Activated CD4-positive, CD25-positive, alpha-beta regulatory T cell treated with anti-CD3 and anti-CD28 coated beads, Interleukin-2, amount 50 U/mL, for 16 hours (primary cell): ENCODE measurements at regions not wholly inside any gene's neighbourhood (a gene's known extent, or its start where the extent isn't known, plus 50 kb on each side); places are given as distances from the start of the nearest gene placed in this dataset.
"Not testable (repeated sequence)": the region's sequence is repeated elsewhere in the genome, so short reads cannot be mapped to it uniquely, and the experiment has no call there.

Experiments
- DNase-seq: peaks from one replicate; pipeline ENCODE4 v3.0.0-alpha.2; 2020; ENCODE audit warnings: low read depth, low spot score

DNA sequence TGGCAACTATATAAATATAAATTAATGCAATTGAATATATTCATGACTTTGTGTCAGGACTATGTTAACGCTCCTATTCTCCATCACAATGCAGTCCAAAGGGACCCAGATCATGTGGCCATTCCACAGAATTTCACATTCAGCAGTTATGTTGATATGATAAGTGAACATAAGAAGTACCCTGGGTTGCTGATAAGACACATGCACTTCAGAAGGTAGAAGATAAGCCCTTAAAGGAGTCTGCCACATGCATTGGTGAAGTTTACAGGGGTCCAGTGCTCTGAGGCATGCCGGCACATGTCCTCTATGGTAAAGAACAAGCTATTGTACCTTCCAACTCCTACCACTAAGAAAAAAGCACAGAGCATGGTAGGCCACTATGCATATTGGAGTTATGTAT, 76.4 kb downstream of the PHAX start:
- DNase-seq: no peak

DNA sequence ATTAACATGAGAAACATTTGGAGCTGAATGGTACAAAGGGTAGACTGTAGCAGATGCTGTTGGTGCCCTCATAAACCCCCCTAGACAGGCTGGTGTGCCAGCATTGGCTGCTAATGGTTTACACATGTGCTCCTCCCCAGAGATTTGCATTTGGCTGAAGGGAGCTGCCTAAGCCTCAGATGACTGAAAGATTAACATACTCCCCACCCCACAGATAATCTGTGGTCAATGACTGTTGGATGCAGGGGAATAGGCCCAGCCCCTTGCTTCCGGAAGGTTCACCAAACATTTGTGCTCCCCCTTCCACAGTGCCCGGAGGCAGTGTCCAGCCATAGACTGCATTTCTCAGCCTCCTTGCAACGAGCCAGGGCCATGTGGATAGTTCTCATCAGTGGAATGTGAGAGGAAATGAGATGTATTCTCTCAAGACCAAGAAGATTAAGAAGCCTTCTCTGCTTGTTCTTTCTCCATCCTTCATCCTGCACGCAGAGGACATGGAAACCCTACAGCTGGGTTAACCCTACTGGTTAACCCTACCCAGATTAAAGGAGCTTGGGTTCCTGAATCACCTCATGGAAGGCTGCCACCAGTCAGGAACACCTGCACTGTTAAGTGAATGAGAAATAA, 79.6 kb downstream of the PHAX start:
- DNase-seq: no peak

DNA sequence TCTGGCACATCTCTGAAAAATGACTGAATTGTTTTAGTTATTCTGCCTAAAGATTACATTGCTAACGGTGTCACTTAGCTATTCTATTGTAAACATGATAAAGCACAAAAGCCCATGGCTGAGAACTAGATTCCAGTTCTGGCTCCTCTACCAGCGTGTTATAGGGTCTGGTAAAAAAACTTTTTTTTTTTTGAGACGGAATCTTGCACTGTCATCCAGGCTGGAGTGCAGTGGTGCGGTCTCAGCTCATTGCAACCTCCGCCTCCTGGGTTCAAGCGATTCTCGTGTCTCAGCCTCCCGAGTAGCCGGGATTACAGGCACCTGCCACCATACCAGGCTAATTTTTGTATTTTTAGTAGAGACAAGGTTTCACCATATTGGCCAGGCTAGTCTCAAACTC, 80.6 kb downstream of the PHAX start:
- not testable (repeated sequence) for DNase-seq

DNA sequence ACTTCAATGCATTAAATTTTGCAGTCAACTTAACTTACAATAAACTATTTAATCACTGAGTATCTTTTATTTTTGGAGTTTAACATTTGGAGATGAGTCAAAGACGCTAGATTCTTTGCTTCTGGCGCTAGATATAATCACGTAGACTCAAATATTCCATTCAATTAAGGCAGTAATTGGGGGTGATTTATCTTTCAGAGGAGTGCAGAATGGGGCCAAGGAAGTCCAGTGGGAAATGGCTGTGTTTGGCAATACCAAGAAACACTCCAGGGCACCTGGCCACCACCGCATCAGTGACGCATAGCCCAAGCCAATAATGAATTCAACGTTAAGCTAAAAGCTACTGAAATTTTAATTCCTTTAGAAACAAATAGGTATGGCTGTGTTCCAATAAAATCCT, 81.2 kb downstream of the PHAX start:
- DNase-seq: no peak

DNA sequence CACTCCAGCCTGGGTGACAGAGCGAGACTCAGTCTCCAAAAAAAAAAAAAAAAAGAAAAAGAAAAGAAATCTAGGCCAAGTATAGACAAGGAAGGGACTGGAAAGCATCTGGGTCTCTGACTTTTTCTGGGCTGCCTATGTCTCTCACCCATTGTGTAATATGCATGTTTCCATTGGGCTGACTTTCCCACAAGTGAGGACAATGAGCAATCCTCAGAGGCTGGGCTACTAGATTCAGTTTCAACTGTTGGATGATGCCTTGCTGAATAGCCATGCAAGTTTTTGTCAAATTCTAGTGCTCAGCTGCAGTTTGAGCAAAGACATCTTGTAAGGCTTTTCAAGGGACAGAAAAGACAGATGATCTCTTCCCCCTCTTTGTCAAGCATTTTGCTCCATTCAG, 82.1 kb downstream of the PHAX start:
- no peak for DNase-seq

DNA sequence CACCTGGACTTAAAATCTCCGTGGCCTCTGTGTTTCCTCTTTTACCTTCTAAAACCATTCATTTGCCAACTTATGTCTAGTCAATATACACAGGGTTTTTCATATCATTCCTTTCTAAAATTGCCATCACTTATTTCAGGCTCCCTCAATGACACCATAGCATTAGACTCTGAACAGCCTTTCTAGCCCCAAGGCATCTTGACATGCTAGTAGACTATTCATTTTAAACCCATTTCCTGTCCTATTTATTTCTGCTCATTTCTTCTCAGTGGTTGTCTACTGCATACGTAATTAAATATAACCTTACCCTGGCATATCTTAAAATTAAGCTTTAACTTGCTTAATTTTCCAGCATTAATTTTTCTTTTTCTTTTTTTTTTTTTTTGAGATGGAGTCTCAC, 83.2 kb downstream of the PHAX start:
- no peak for DNase-seq

DNA sequence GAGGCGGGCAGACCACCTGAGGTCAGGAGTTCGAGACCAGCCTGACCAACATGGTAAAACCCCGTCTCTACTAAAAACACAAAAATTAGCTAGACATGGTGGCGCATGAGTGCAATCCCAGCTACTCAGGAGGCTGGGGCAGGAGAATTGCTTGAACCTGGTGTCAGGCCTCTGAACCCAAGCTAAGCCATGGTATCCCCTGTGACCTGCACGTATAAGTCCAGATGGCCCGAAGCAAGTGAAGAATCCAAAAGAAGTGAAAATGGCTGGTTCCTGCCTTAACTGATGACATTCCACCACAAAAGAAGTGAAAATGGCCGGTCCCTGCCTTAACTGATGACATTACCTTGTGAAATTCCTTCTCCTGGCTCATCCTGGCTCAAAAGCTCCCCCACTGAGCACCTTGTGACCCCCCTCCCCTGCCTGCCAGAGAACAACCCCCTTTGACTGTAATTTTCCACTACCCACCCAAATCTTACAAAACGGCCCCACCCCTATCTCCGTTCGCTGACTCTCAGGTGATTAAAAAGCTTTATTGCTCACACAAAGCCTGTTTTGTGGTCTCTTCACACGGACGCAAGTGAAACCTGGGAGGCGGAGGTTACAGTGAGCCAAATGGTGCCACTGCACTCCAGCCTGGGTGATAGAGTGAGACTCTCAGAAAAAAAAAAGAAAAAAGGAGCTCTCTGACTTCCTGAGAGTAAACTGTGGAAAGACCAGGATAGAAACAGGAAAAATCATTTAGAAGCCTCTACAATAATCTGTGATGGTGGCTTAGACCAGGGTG, 84.1 kb downstream of the PHAX start:
- DNase-seq: peak; percentile 11

DNA sequence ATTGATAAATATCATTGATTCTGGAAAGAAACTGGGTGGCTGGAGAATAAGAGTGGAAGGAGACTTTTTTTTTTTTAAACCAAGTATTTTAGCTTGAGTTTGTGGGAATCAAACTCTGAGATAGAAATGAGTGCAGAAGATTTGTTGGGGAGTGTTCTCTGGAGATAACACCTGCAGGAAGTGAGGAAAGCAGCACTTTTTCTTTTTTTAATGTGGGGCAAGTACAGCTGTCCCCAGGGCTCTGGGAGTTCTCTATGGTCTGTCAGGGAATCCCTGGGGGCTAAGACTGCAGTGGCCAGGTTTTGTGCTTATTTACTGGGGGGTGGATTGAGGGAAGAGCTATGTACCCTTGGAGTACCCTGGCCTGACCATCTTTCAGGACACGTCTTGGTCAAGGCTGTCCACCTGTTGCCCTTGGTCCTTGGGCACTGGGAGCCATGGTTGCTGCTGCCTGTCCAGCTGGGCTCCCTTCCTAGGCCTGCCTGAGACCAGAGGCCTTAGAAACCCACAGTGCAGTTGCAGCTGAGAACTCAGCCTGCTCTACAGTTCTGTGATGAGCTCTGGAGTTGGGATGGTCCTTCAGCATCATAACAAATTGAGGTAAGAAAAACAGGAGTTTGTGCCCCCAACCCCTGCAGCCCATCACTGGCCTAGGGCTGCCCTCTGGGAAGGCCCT, 85.8 kb downstream of the PHAX start:
- no peak for DNase-seq

DNA sequence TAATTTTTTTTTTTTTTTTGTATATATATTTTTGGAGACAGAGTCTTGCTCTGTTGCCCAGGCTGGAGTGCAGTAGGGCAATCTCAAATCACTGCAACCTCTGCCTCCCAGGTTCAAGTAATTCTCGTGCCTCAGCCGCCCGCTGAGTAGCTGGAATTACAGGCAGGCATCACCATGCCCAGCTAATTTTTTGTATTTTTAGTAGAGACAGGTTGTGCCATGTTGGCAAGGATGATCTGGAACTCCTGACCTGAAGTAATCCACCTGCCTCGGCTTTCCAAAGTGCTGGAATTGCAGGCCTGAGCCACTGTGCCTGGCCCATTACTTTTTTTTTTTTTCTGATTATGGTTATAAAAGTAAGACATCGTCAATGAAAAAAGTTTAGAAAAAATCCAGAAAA, 84.0 kb upstream of the LMNB1 start:
- no peak for DNase-seq

DNA sequence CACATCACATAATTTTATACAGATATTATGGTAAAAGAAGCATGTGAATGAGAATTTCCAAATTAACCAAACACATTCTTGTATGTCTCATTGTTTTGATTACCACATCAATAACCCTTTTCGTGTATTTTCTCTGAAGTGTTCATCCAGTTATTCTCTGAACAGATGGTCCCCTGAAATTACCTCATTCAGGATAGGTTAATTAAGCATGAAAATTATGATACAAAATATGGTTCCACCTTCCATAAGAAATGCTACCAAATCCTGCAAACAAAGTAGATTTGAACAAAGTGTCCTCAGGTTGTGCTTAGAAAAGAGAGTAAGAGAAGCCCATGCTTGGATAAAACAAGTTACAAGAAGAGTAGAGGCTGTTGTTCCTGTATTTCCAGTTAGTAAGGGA, 83.1 kb upstream of the LMNB1 start:
- DNase-seq: no peak

DNA sequence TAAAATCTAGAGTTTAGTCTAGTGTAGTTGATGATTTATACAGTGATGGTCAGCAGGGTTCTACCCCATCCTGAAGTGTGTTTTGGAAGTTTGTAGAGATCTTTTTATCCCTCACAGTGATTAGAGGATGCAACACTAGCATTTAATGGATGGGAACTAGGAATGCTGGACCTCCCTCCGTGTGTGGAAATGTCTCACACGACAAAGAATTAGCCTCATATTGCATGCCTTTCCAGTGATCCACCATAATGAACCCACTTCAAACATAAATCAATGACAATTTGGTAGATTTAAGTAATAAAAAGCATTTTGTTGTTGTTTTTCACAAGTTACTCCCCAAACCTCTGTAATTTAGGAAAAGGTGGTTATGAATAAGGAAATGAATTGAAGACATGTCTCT, 82.5 kb upstream of the LMNB1 start:
- no peak for DNase-seq

DNA sequence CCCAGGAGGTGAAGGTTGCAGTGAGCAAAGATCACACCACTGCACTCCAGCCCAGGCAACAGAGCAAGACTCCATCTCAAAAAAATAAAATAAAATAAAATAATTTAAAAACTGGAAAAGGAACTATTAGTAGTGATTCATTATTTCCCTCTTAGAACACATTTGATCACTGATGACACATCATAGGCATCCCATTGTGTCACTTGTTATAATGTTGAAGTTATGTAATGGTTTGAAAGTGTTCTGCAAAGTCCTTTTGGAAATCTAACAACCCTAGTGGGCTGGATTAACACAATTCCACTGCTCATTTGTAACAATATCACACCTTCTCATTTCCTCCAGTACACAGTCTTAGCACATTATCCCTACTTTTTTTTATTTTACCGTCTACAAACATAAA, 81.8 kb upstream of the LMNB1 start:
- DNase-seq: no peak

DNA sequence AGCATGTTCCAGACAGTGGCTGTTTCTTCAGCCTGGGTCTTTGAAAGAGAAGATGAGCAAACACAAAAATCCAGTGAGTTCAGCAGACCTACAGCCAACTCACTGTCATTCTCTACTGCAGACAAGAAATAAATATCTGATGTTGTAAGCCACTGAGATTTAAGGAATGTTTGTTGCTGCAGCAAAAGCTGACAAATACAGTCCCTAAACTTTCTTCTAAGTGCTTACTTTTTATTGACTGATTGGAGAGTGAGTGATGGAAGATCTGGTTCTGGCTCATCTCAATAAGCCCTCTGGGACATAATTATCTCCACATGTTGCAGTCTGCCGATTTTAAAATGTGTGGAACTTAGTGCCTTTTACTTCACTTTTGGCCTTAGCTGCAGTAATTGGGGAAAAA, 69.9 kb upstream of the LMNB1 start:
- DNase-seq: no peak

DNA sequence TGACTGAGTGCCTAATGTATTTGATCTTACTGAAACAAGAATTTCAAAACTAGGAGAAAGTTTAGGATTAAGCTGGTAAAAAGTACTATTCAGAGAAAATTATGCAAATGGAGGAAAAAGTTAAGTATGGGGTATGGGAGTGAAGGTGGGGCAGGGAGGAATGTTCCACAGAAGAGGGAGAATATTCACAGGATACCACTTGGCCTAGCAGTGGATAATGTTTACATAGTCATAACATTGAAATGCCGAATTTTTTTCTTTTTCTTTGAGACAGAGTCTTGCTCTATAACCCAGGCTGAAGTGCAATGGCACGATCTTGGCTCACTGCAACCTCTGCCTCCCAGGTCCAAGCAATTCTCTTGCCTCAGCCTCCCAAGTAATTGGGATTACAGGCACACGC, 61.2 kb upstream of the LMNB1 start:
- DNase-seq: no peak

DNA sequence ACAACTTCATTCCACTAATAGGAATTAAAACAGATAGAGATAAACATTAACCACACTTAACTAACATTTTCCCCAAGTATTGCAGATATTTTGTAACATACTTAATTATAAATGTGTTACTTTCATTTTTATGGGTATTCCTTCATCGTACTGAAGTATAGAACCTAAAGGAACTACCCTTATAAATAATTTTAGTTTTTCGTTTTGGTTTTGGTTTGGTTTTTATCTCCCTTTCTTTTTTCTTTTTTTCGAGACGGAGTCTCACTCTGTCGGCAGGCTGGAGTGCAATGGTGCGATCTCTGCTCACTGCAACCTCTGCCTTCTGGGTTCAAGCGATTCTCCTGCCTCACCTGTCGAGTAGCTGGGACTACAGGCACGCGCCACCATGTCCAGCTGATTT, 60.1 kb upstream of the LMNB1 start:
- no peak for DNase-seq

DNA sequence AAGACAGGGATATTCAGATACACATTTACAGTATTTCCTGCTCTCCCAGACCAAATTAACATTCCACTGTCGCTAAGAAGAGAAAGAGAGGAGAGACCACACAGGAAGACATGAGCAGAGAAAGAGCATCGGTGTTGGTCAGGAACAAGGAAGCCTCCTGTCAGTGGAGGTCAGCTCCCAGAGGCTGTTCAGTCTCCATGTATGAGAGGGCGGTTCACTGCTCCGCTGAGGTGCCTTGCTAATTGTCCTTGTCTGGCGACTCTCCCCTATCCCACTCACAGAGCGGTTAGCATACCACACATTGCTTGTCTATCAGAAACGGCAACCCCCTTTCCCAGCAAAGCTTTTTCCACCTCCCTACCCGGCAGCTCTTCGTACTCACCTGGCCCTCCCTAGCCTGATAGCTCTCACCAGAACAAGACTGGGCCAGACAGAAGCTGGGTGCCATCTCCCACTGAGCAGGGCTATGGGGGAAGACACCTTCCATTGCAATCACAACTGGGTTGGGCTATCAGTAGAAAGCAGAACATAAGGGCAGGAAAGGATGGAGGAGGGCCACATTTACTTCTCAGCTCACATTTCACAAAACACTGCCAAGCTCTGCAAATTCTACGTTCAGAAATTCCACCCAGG, 58.6 kb upstream of the LMNB1 start:
- DNase-seq: no peak

DNA sequence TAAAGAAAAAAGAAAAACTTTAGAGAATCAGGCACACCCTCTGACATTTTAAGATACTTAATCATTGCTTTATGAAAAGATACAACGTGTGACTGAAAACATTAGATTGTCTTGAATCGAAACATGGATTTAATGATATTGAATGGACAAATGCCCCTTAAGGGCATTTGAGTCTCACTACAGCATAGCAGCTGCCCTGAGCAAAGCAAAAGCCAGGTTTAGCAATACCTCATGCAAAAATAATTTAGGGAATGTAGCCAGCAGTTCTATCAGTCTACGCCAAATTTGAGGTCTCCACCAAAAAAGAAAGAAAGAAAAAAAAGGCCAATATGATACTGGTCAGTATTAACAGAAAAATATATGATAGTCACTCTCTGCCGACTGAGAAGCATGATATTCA, 56.6 kb upstream of the LMNB1 start:
- no peak for DNase-seq

DNA sequence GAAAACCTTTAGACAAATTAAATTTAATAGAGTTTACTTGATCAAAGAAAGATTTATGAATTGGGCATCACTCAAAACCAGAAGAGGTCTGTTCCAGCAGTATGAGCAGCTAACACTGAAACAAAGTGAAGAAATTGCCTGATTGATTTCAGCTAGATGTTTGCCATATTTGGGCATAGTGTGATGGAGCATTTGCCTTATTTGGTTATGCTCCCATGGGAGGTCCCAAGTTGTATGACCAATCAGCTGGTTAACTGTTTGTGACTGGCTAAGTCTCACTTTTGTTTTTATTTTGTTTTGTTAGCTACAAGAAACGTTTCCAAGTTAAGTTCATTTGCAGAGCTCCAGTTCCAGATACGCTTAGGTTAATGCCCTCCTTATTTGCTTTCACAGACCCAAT, 53.3 kb upstream of the LMNB1 start:
- DNase-seq: no peak
